Right renal pelvis (tissue), 4 donors: ENCODE measurements at regions not wholly inside any gene's neighbourhood (a gene's known extent, or its start where the extent isn't known, plus 50 kb on each side); places are given as distances from the start of the nearest gene placed in this dataset.

Source experiments
- DNase-seq, 4 donors: peaks; one replicate each; pipeline ENCODE4 v3.0.0-alpha.2; 2013; ENCODE audit warnings: low read depth in 4 of 4, low spot score in 3 of 4, missing footprints in 1 of 4

- no peak for DNase-seq
Observed at GRCh38 chr6:144853603-144854002, 568.5 kb downstream of the UTRN start.

DNA sequence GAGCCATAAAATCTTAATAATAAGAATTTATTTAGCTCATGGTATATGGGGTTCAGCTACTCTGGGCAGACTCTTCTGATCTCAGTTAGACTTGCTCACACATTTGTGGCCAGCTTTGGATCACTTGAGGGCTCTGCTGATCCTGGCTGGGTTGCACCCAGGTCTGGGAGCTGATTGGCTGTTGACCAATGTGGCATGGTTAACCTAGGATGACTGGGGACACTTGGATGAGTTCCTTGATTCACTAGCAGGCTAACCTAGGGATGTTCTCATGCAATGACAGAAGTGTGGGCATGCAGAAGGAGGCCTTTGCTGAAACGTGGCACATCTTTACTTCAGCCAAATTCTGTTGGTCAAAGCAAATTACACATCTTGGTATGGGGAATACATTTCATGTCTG lies 569.5 kb downstream of the UTRN start:
- no peak for DNase-seq

- DNase-seq: no peak
Observed at GRCh38 chr6:144855375-144855774, 570.2 kb downstream of the UTRN start.

DNA sequence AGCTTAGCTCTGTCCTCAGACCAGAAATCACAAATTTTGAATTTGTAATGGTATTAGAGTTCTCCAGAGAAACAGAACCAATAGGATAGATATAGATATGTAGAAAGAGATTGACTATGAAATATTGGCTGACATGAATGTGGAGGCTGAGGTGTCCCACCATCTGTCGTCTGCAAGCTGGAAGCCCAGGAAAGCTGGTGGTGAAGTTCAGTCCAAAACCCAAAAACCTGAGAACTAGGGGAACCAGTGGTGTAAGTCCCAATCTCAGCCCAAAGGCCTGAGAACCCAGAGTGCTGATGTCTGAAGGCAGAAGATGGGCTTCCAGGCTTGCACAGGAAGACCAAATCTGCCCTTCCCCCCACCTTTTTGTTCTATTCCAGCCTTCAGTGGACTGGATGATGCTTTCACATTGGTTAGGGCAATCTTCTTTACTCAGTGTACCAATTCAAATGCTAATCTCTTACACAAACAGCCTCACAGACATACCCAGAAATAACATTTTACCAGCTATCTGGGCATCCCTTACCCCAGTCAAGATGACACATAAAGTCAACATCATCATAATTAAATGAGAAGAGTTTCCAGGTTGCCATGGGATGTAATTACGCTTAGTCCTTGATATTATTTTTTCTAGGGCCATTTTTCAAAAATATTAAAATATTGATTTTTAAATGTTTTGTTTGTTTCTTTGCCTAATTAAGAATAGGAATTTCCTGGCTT lies 570.8 kb downstream of the UTRN start:
- no peak for DNase-seq

GRCh38 chr6:144856622-144857021 lies 571.5 kb downstream of the UTRN start:
- no peak for DNase-seq

- no peak for DNase-seq
Observed at GRCh38 chr6:144857086-144857485, 572.0 kb downstream of the UTRN start.

DNA sequence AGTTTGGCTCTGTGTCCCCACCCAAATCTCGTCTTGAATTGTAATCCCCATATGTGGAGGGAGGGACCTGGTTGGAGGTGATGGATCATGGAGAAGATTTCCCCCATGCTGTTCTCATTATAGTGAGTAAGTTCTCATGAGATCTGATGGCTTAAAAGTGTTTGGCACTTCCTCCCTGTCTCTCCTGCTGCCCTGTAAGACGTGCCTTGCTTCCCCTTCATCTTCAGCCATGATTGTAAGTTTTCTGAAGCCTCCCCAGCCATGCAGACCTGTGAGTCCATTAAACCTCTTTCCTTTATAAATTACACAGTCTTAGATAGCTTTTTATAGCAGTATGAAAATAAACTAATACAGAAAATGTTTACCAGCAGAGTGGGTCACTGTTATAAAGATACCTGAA lies 577.6 kb downstream of the UTRN start:
- DNase-seq: no peak

GRCh38 chr6:144867761-144868160 lies 582.6 kb downstream of the UTRN start:
- no peak for DNase-seq

DNA sequence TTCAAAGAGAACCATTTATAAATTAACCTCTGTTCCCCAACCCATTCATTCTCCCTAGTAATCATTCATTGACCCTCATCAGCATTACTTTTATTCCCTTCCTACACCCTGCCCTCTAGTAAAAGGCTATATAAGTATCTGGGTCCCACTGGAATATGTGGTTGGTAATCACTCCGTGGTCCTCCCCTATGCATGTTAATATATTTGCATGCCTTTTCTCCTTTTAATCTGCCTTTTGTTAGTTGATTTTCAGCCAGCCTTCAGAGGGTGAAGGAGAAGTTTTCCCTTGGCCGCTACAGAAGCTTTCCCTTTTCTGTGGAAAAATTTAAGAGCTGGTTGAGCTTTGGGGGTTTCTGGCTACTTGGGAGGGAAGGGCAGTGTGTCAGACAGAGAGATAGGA lies 585.6 kb downstream of the UTRN start:
- DNase-seq: no peak

DNA sequence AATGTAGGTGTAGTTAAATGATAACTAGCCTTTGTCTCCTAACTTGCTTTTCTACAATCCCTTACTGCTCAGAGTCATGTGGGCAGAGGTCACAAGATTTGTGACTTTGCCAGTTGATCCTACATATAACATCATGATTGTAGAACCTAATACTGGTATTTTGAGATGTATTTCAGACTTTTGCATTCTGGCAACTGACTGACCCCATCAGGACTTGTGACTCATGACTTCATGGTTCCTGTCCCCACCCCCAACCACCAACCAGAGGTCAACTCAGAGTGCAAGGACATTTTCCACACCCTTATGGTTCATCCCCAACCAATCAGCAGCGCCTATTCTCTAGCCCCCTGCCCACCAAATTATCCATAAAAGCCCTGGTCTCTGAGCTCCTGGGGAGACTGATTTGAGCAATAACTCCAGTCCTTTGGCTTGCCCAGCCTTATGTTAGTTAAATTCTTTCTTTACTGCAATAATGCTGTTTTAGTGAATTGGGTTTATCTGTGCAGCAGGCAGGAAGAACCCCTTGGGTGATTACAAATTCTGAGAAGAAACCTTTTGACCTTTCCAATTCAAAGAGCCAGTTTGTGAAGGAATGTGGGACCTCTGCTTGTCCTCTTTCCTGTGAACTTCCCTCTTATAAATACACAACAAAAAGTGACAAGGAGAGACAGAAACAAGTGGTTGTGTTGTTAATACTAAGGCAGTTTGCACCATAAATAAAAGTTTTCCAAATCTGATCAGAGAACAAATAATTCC lies 588.7 kb downstream of the UTRN start:
- DNase-seq: no peak

- no peak for DNase-seq
Observed at GRCh38 chr6:144876689-144877088, 591.6 kb downstream of the UTRN start.

DNA sequence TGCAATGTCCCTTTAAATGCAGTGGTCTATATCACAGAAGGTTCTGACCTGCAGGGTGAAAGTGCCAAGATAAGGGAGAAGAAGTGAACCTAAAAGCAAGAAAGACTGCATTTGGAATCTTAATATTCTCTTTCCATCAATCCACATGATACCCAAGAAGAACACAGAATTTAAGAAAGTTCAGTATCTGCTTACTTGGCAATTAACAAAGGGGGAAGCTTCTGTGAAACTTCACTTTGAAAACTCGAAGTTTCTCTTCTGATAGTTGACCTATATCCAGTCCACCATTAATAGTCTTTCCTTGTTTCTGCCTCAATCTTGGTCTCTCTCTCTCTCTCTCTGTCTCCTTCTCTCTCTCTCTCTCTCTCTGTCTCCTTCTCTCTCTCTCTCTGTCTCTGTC lies 592.0 kb downstream of the UTRN start:
- DNase-seq: no peak

- DNase-seq: no peak
Observed at GRCh38 chr6:144878577-144878976, 593.4 kb downstream of the UTRN start.

DNA sequence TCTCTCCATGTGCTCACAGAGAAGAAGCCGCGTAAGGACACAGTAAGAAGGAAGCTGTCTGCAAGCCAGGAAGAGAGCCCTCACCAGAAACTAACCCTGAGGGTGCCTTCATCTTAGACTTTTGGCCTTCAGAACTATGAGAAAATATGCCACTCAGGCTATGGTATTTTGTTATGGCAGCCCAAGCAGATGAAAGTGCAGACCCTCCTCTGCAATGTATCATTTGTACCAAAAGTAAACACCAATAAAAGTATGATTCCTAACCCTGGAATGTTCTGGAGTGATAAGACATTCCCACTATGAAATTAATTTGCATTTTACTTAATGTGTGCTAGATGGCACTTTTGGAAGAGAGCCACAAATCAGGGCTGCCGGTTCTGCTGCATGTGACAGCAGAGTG lies 594.3 kb downstream of the UTRN start:
- DNase-seq: no peak

GRCh38 chr6:144882425-144882824 lies 597.3 kb downstream of the UTRN start:
- DNase-seq: no peak

DNA sequence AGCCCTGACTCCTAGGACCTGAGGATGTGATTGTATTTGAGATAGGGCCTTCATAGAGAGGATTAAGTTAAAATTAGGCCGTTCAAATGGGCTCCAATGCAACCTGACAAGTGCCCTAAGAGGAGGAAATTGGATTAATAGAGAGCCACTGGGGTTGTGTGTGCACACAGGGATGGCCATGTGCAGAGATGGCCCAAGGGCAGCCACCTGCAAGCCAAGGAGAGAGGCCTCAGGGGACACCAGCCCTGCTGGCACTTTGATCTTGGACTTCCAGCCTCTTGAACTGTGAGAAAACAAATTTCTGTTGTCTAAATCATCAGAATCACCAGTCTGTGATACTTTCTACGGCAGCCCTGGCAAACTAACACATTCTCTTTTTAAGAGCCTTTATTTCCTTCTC lies 598.8 kb downstream of the UTRN start:
- no peak for DNase-seq

DNA sequence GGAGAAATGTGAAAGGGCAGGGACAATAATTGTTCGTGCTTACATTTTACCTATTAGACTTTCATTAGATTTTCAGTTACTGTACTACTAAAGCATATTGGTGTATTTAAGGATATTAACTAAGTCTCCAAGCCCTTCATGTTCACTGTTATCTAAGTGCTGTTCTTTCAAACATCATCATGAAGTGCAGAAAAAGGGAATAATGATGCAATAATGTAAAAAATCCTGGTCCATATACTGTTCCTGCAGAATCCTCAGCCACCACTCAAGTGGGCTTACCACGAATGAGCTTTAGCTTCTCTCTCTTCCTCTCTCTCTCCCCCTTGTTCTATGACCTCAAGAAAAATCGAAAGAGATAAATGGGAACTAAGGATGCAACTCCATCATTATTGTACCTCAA lies 600.7 kb downstream of the UTRN start:
- DNase-seq: no peak

- DNase-seq: no peak
Observed at GRCh38 chr6:144886682-144887081, 601.5 kb downstream of the UTRN start.

DNA sequence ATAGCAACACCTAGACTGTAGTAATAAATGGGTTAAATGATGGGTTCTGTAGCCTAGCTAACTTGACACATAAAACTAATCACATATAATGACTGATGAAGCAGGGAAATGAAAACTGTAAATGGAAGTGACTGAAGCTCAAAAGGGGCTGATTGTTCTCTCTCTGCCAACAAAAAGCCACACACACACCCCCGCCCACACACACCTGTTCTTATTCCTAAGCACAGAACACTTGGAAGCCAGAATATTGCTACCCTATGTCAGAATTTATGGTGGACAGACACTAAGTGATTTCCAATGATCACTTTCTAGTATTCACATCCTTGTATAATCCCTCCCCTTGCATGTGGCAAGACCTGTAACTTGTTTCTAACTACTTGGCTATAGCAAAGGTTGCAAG lies 603.5 kb downstream of the UTRN start:
- no peak for DNase-seq

- no peak for DNase-seq
Observed at GRCh38 chr6:144893680-144894151, 608.6 kb downstream of the UTRN start.

GRCh38 chr6:144894240-144894639 lies 609.1 kb downstream of the UTRN start:
- DNase-seq: no peak
